WTC11 (cell line): ENCODE measurements at regions not wholly inside any gene's neighbourhood (a gene's known extent, or its start where the extent isn't known, plus 50 kb on each side); places are given as distances from the start of the nearest gene placed in this dataset.
"Not testable (repeated sequence)": the region's sequence is repeated elsewhere in the genome, so short reads cannot be mapped to it uniquely, and the experiment has no call there.

Experiments
- ATF3 ChIP-seq: sonication (generic); formaldehyde crosslinking; conservative IDR thresholded peaks from 2 replicates; pipeline ENCODE4 v1.8.1; 2022; ENCODE audit warnings: mild to moderate bottlenecking, missing genetic modification reagents
- CTCF ChIP-seq: fragments of 200-600 bp; IDR thresholded peaks from 2 replicates; pipeline ENCODE4 v1.8.0; 2022; ENCODE audit warnings: antibody characterized with exemption
- ESRRA ChIP-seq: sonication (generic); formaldehyde crosslinking; IDR thresholded peaks from 2 replicates; pipeline ENCODE4 v1.8.1; 2022; ENCODE audit warnings: mild to moderate bottlenecking, missing genetic modification reagents, borderline replicate concordance
- FOXK1 ChIP-seq: sonication (generic); formaldehyde crosslinking; IDR thresholded peaks from 2 replicates; pipeline ENCODE4 v1.8.0; 2022; ENCODE audit warnings: mild to moderate bottlenecking, moderate library complexity, missing genetic modification reagents
- GABPB1 ChIP-seq: sonication (generic); formaldehyde crosslinking; IDR thresholded peaks from 2 replicates; pipeline ENCODE4 v1.8.1; 2023; ENCODE audit warnings: mild to moderate bottlenecking, missing genetic modification reagents
- OVOL2 ChIP-seq: fragments of 250-450 bp; sonication (Bioruptor Pico); IDR thresholded peaks from 2 replicates; pipeline ENCODE4 v1.9.0; 2021; ENCODE audit warnings: mild to moderate bottlenecking, borderline replicate concordance
- PREB ChIP-seq: sonication (generic); formaldehyde crosslinking; IDR thresholded peaks from 2 replicates; pipeline ENCODE4 v1.8.1; 2022; ENCODE audit warnings: mild to moderate bottlenecking, missing genetic modification reagents, moderate library complexity, borderline replicate concordance
- SMAD4 ChIP-seq: sonication (generic); formaldehyde crosslinking; IDR thresholded peaks from 2 replicates; pipeline ENCODE4 v1.8.0; 2022; ENCODE audit warnings: mild to moderate bottlenecking, missing genetic modification reagents
- SP1 ChIP-seq: sonication (generic); formaldehyde crosslinking; conservative IDR thresholded peaks from 2 replicates; pipeline ENCODE4 v1.8.1; 2022; ENCODE audit warnings: missing genetic modification reagents
- TCF7 ChIP-seq: sonication (generic); formaldehyde crosslinking; IDR thresholded peaks from 2 replicates; pipeline ENCODE4 v1.8.0; 2022; ENCODE audit warnings: mild to moderate bottlenecking, low read depth, missing genetic modification reagents, moderate library complexity

- not testable (repeated sequence) for TF ChIP-seq ESRRA (CRISPR knock-in tag); SP1 (CRISPR knock-in tag); OVOL2; FOXK1 (CRISPR knock-in tag); GABPB1 (CRISPR knock-in tag); CTCF; ATF3; SMAD4; TCF7 (CRISPR knock-in tag); PREB
These were observed 111.9 kb downstream of the LSMEM1 start for GRCh38 chr7:112592565-112593263.
